ENCODE measurements at regions not wholly inside any gene's neighbourhood (a gene's known extent, or its start where the extent isn't known, plus 50 kb on each side); places are given as distances from the start of the nearest gene placed in this dataset.

DNA sequence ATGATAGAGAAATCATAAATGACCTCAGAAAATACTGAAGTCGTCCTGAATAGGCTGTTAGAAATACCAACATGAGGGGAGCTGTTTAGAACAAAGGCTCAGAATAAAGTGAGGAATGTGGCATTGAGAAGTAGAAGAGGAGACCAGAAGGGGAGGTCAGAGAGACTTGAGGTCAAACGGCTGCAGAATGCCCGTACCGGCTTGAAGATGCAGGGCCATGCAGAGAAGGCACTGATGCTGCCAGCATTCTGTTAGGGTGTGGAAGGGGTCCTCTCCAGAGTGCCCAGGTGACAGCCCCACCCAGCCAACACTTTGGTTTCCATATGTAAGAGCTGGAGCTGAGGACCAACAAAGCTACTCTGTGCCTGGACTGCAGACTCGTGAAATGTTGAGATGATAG lies 570.9 kb downstream of the CDH26 start:
- no peak for DNase-seq

DNA sequence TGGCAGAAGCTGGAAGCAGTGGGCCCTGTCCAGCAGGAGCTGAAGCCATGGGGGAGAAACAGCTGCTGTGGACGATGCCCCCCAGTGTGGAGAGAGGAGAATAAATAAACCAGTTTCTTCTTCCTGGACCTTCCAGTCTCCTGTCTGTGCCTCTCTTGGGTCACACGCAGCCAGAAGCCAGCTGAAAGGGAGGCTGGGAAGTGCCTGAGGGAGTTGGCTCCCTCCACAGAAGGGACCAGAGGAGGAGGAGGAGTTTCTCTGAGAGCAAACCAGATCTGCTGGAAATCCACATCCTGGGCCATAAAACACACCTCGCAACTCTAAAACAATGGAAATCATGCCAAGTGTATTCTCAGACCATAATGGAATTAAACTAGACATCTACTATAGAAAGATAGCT lies 577.0 kb downstream of the CDH26 start:
- no peak for DNase-seq

DNA sequence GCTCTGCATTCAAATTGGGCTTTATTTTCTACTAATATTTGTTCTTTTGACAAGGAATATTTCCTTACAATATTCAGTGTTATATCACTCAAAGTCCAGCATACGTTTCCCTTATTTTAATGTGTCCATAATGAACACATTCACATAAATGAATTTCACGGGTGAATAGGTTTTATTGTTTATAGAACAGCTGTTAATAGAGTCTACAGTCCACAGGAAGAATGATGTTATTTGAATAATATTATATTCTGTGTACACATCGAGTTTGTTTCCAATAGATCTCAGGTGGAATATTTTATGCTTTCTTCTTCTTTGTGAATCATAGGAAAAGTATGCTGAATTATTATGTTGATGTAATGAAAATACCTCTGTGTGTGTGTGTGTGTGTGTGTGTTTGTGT lies 582.4 kb downstream of the CDH26 start:
- no peak for DNase-seq

DNA sequence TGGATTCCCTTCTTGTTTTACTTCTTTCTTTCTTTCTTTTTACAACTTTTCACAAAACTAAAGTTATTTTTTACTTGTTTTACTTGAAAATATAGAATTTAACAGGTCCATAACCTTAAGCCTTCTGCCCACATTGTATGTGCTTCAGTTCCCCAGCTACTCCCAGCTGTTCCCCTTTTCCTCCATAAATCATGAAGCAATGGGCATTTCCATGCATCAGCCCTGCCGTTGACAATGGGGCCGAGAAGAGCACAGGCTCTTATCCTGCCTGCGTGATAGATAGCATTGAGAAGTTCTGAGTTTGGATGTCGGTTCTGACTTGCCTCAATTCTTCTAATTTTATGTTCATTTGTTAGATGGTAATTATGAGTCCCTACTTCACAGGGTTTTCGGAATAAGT lies 583.8 kb downstream of the CDH26 start:
- DNase-seq: no peak

DNA sequence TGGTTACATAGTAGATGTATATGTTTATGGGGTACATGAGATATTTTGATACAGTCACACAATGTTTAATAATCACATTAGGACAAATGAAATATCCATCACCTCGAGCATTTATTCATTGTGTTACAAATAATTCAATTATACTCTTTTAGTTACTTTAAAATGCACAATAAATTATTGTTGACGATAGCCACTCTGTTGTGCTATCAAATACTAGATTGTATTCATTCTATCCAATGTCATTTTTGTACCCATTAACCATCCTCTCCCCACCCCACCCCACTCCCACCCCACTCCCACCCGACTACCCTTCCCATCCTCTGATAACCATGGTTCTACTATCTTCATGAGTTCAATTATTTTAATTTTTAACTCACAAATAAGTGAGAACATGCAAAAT lies 585.4 kb downstream of the CDH26 start:
- no peak for DNase-seq

DNA sequence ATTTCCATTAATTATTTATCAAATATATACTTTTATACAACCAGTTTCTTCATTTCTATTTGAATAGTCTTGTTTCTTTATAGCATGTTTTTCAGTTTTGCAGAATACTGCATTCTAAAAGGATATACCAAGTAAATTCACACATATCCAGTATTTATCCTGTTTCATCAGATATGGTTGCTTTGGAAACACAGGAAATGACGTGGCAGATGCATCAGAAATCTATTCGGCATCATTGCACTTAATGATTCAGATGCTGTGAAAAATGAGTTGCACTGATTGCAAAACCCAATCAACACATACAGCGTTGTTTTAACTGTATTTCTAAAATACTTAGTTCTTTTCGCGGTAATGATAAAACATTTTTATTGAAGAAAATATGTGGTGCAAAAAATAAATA lies 594.9 kb downstream of the CDH26 start:
- DNase-seq: no peak

DNA sequence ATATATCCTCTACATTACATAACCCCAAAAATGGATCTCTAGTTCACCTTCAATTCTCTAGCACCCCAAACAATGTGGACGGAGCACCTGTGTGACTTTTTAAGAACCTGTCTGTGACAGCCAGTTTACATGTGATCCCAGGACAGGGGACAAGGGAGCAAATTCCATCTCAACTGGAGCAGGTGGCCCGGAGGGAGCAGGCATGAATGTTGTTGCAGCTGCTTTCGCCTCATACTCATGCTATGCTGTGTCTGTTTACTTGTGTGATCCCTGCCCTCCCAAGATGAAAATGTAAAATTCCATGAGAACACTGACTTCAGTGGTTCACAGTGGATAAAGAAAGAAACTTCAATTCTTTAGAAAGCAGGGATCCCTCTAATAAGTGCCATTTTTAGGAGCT lies 600.3 kb downstream of the CDH26 start:
- DNase-seq: no peak

DNA sequence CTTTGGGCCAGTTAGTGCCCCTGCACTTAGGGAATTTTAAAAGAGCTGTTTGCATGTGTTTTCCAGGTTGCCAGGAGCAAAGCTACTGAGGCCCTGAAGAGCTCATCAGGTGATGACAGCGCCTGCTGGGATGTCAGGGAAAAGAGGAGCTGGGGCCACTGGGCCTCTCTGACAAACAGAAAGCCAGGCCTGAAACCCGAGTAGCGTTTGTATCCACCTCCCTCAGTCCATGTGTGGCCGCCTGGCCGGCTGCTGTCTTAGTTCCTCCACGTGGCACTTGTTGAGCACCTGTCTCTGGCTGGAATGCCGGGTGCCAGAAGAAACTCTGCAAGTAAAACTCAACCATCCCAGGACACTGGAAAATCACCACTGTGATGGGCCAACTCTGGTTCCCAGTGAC lies 601.2 kb downstream of the CDH26 start:
- DNase-seq: no peak

DNA sequence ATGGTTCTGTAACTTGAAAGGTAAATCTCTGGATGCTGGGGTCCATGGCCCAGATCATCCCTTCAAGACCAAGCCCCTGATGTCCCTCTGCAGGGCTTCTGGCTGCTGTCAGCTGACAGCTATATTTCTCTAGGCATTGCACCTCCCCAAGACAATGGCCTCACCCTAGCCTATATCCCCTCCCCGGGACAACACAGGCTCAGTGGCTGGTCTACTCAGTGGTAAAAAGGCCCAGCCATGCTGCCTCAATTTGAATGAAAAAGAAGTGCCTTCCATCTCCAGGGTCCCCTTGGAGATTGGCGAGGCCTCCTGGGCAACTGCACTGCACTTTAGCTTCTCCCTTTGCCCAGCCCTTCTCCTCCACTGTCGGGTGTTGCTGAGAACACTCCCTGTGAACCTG lies 602.8 kb downstream of the CDH26 start:
- DNase-seq: no peak

DNA sequence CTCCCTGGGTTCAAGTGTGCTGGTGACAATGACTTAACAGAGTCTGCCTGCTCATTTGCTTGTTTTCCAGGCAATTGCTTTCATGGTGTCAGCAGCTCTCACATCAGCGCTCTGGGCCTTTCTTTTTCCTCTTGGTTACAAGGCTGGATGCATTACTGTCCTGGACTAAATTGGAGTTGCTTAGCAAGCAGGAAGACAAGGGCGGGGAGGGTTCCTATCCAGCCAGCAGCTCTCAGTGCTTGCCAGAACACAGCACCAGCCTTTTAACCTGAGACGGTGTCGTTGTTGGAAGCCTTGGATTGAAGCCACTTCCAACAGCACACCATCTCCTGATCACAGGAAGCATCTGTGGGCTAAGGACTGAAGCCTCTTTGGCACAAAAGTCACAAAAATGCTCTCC lies 606.9 kb downstream of the CDH26 start:
- peak; percentile 50 to 76 for DNase-seq

DNA sequence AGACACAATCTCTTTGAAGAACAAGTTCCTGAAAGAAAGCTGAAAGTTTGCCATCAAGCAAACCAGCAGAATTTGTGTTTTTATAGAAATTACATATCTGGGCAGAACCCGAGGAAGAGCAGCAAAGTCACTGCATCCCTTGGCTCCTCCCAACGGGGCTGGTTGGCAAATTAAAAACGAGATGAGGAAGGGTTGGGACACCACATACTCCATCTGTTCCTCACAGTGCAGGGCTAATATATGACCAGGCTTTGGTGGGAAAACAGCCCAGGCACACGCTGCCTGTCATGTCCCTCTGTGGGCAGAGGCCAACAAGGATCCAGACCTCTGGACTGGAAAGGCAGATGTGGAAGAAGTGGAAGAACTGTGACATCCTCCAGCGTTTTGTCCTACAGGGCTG lies 607.3 kb downstream of the CDH26 start:
- peak in 1 of 2 experiments; percentile 60 for DNase-seq

DNA sequence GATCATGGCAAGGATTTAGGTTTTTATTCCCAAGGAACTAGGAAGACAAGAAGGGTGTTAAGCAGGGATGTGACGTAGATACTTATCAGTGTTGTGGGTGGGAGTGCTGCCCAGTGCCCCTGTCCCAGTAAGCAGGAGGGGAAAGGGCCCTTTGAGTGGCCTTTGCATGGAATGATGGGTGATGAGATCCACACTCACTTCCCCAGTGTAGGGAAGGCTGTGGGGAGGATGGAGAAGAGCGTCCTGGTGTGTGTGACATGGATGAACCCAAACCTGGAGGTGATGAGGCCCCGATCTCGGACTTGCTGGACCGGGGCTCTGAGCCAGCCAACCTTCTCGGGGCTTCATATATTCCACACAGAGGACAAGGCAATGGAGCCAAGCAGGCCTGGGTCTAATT lies 610.9 kb downstream of the CDH26 start:
- DNase-seq: no peak

DNA sequence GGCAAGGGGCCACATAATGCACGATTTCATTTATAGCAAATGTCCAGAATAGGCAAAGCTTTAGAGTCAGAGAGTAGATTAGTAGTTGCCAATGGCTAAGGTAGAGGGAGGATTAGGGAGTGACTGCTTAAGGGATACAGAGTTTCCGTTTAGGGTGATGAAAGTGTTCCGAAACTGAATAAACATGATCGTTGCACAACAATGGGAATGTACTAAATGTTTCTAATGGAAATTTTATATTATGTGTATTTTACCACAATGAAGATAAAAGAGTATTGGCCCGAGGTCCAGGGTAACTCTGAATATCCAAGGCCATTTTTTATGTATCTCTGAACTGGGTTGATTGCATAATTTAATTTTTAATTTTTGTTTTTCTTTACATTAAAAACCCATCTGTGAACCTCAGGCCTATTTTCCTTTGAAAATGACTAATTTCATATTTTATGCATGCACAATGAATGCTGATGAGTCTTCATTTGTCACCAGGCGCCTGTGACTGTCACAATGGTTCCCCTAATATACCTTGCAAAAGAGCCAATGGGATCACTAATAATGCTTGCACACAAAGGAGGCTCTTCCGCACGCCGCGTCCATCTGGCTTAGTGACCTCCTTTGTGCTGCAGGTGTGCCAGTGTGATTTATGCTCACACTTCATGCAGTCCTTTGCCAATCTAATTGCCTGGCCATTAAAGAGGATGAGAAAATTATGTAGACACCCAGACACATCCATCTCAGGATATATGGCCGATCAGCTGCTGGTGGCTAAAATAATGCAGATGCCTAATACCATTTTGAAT lies 612.5 kb downstream of the CDH26 start:
- DNase-seq: no peak

DNA sequence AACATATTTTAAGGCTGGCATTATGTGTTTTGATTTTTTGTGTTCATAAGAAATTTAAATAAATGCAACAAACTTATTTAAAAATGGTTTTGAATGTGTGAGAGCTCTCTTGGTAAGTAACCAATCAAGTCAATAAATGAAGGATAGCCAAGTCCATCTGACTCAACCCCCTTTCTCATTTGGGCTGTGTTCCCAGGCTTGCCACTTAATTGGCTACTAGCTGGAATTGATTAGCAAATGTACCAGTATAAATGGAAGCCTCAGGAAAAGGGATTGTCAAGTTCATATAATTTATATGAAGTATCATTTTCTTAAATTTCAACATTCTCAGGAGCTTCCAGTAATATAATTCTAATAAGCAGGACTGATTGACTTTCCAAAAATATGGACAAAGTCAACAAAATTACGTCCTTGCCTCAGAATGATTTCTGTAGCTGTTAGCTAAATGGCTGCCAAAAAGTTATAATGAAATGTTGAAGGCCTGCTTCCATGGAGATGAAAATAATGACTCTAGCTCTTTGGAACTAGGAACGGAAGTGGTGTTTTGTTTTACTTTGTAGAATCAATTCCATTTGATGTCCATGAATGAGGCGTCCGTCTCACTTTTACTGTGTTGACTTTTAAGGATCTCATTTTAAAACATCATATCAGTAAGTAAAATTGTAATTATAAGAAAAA lies 614.9 kb downstream of the CDH26 start:
- DNase-seq: peak; percentile 85 to 87

DNA sequence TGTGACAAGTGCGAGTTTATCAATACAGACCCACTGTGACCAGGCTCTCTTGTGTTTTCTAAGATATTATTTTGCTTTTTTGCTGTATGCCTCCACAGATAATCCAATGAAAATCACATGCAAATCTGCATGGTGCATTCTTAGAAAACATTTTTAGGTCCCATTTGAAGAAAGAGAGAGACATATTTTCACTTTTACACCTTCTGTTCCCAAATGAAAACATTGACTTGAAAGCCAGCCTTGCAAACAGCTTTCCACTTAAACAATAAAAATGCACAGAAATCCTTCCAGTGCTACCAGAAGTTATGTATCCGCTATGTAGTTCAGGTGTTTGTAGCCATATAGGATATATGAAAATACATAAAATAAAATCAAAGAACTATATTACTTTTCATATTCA lies 618.0 kb downstream of the CDH26 start:
- no peak for DNase-seq

DNA sequence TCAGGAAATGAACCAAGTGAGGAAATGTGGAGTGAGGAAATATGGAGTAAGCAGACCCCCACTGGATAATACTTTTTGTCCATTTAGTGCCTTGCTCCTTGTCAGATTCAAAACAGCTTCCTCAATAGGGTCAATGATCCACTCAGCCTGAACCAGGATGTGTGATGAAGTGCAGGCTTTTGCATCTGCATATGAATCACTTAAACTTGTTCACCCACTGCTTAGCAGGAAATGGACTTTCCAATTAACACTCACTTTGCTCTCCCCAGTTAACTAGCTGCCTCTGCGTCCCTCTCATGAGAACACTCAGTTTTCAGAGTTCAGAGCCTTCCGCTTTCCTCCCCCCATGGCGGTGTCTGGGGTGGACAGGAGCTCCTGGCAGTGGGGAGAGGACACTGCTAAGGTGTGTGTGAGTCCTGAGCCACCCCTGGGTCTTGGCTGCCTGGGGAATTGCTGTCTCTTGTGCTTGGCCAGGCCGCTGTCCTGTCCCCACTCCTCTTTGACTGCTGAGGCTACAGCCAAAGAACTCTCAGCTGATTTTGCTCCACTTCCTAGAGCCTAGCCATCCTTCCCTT lies 621.8 kb downstream of the CDH26 start:
- no peak for DNase-seq

DNA sequence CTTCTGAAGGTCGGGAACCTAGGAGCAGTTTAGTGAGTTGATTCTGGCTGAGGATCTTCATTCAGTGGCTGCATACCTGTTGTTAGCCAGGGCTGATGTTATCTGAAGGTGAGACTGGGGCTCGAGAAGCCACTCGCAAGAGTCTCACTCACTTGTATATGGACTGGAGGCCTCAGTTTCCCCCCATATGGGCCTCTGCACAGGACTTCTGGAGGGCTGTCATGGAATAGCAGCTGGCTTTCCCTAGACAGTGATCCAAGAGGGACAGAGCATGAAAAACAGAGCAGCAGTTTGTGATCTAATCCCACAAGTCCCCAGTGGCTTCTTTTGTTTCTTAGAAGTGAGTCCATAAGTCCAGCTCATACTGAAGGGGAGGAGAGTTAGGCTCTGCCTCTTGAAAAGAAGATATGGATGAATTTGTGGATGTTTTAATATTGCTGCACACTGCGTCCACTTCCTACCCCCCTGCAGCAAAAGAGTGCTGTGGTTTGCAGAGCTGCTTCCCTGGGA lies 623.4 kb downstream of the CDH26 start:
- no peak for DNase-seq

DNA sequence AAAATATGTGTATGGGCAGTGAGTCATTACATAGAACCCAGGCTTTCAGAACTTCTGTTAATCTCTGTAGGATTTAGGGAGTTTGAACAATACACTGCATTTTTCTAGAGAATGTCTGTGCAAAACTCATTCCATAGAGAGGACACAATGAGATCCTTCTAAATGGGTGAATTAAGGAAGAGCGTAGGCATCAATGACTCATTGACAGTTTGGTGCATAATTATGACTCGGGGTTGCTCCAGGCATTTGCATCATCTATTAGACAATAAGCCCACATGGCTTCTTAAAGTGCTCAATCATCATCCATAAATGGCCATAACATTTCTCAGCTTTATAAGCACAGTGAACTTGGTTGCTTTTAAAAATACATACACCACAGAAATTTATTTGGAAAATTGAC lies 625.5 kb downstream of the CDH26 start:
- DNase-seq: no peak

DNA sequence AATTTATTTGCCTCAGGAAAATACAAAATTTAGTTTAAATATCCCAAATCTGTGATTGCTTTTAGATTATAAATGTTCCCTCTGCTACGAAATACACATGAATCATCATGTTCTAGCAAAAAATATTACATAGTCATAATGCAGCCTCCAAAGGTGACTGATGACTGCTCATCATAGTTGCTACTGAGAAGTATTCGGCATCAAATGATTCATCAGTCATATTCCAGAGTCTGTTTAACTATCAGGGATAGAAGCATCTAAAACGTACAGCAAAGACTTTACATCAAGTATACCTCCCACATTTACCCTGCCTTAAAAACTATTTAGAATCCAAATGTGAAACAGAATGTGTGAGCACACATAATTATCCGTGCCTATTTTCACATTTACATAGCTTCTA lies 626.0 kb downstream of the CDH26 start:
- no peak for DNase-seq

DNA sequence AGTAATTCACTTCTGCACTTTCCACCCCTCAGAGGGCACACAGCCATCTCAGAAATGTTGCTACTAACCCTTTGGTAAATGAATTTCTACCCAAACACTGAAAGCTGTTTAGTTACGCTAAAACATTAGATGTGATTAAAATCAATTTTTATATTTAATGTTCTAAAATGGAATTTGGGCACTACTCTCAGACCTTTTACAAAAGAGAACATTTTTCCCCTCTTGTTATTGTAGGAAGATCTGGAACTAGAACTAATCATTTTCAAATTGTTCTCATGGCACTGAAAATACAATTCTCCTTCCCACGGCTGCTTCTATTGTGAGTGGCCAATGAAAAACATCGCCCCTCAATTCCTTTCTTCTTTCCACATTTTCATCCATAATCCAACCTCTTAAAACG lies 627.4 kb downstream of the CDH26 start:
- no peak for DNase-seq

DNA sequence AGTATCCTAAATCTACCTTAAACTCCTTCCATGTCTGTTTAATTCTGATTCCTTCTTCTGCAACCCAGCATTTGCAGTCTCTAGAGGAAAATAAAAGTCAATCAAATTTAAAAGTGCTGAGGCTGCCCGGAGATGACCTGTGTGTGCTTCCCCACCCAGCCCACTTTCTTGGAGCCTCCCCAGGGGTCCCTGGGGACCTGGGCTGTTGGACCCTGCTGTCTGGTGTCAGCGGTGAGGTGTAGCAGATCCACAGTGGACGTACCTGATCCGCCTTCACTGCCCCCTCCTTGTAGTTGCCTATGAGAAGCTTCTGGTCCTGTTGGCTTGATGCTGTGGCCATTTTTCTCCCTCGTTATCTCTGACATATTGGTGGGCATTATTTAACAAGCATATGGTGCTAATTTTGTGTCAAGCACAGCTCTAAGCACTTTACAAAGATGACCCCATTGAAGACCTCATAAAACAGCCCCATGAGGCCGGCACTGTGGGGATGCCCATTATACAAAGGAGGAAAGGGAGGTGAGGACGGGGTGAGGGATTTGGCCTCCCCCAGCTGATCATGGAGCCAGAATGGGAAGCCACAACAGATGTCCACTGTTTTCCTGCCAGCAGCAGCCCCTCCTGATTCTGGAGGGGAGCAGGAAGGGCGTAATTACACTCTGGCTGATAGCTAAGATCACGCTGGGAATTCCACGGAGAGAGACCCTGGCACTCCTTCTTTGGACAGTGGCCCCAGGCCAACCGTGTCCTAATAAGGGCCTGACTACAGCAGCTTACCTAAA lies 628.2 kb downstream of the CDH26 start:
- peak; percentile 69 to 76 for DNase-seq

DNA sequence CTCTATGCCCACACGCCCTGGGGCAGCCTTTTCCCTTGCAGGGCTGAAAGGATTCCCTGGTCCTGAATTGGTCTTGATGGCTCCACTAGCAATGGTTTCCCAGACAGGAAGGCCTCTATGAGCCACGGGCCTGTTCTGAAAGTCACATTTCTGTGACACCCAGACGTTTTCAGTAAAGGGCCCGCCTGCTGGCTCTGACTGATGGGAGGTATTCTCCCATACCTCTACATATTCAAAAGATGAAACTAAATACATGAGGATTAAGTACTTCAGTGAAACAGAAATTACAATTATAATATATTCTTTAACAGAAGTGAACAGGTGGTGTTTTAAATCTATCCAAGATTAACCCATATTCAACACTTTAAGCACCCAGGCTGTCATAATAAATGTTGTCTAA lies 629.8 kb downstream of the CDH26 start:
- no peak for DNase-seq

DNA sequence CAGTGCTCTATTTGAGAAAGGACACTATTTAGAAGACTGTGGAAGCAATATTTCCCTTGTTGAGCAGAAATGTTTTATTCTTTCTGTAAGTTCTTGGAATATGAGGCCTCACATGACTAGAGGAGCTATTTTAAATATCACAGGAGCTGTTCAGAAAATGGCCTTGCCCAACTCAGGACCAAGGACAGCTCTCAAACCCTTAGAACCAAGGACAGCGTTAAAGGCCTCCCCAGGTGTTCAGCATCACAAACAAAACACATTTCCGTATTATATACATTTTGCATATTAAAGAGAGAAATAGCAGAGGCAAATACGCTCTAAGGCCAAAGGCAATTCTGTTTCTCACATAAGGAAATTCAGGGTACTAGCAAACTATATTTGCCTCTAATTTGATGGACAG lies 631.4 kb downstream of the CDH26 start:
- no peak for DNase-seq

Measured in NCI-H446 (cell line).